Stimulated activated CD8-positive, alpha-beta memory T cell treated with anti-CD3 and anti-CD28 coated beads, Interleukin-2, amount 100 ng/mL, for 48 hours (primary cell): ENCODE measurements at regions not wholly inside any gene's neighbourhood (a gene's known extent, or its start where the extent isn't known, plus 50 kb on each side); places are given as distances from the start of the nearest gene placed in this dataset.
"Not testable (repeated sequence)": the region's sequence is repeated elsewhere in the genome, so short reads cannot be mapped to it uniquely, and the experiment has no call there.

ENCODE experiments used
- DNase-seq, 2 donors: peaks; one replicate each; pipeline ENCODE4 v3.0.0-alpha.2; 2020; ENCODE audit warnings: low read depth in 2 of 2

GRCh38 chrX:39398215-39398962 lies 597.1 kb downstream of the MID1IP1 start:
- no peak for DNase-seq

- no peak for DNase-seq
Measured at GRCh38 chrX:39398963-39399261, 597.7 kb downstream of the MID1IP1 start.

GRCh38 chrX:39399387-39399786 lies 598.1 kb downstream of the MID1IP1 start:
- no peak for DNase-seq

GRCh38 chrX:39401483-39402110 lies 600.3 kb downstream of the MID1IP1 start:
- no peak for DNase-seq

GRCh38 chrX:39402158-39402557 lies 600.9 kb downstream of the MID1IP1 start:
- no peak for DNase-seq

- DNase-seq, result no peak
Measured at GRCh38 chrX:39406799-39407198, 605.5 kb downstream of the MID1IP1 start.

GRCh38 chrX:39409246-39409917 lies 608.1 kb downstream of the MID1IP1 start:
- no peak for DNase-seq

- no peak for DNase-seq
Measured at GRCh38 chrX:39414290-39414854, 613.1 kb downstream of the MID1IP1 start.

- DNase-seq, result no peak
Measured at GRCh38 chrX:39416547-39417260, 615.4 kb downstream of the MID1IP1 start.

GRCh38 chrX:39418254-39418704 lies 617.0 kb downstream of the MID1IP1 start:
- no peak for DNase-seq

GRCh38 chrX:39418731-39419638 lies 617.7 kb downstream of the MID1IP1 start:
- DNase-seq, result no peak

- DNase-seq, result no peak
Measured at GRCh38 chrX:39421006-39421405, 619.7 kb downstream of the MID1IP1 start.

- DNase-seq, result no peak
Measured at GRCh38 chrX:39425124-39425806, 624.0 kb downstream of the MID1IP1 start.

GRCh38 chrX:39426101-39426500 lies 624.8 kb downstream of the MID1IP1 start:
- no peak for DNase-seq

- DNase-seq, result no peak
Measured at GRCh38 chrX:39427492-39427891, 626.2 kb downstream of the MID1IP1 start.

- DNase-seq, result peak in 1 of 2 donors; percentile 23
Measured at GRCh38 chrX:39427906-39428305, 626.6 kb downstream of the MID1IP1 start.

GRCh38 chrX:39430551-39430950 lies 629.3 kb downstream of the MID1IP1 start:
- DNase-seq, result no peak

- DNase-seq, result no peak
Measured at GRCh38 chrX:39431893-39432292, 630.6 kb downstream of the MID1IP1 start.

- not testable (repeated sequence) for DNase-seq
Measured at GRCh38 chrX:39434671-39435070, 633.4 kb downstream of the MID1IP1 start.

GRCh38 chrX:39436538-39436937 lies 635.3 kb downstream of the MID1IP1 start:
- not testable (repeated sequence) for DNase-seq
